GM23338 (cell line): ENCODE measurements at regions not wholly inside any gene's neighbourhood (a gene's known extent, or its start where the extent isn't known, plus 50 kb on each side); places are given as distances from the start of the nearest gene placed in this dataset.

Source experiments
- ATAC-seq: fragments of 200-7000 bp; cut with Tn5 transposase; 3 replicates; pipeline ENCODE4 v1.9.1; 2020
- DNase-seq: peaks from one replicate; pipeline ENCODE4 v3.0.0-alpha.2; 2015; ENCODE audit warnings: low spot score
- H2AFZ ChIP-seq: fragments of 200-600 bp; sonication (generic); 2 replicates; pipeline ENCODE4 v1.8.0; 2016; ENCODE audit warnings: antibody characterized with exemption, mild to moderate bottlenecking, moderate library complexity
- H3F3A ChIP-seq: fragments of 200-600 bp; sonication (generic); replicated peaks from 2 replicates; pipeline ENCODE4 v1.8.0; 2017; ENCODE audit warnings: antibody characterized with exemption, mixed run types, low read depth
- H3K27ac ChIP-seq: fragments of 200-600 bp; sonication (generic); 2 replicates; pipeline ENCODE4 v1.6.1; 2016; ENCODE audit warnings: low read depth
- H3K27me3 ChIP-seq: fragments of 200-600 bp; sonication (generic); 2 replicates; pipeline ENCODE4 v1.8.0; 2016; ENCODE audit warnings: mild to moderate bottlenecking, mixed run types, moderate library complexity; ENCODE audit not compliant: insufficient read depth
- H3K36me3 ChIP-seq: fragments of 200-600 bp; sonication (generic); 2 replicates; pipeline ENCODE4 v1.8.0; 2016; ENCODE audit warnings: mild to moderate bottlenecking; ENCODE audit not compliant: insufficient read depth
- H3K4me1 ChIP-seq: fragments of 200-600 bp; sonication (generic); 2 replicates; pipeline ENCODE4 v1.8.0; 2016; ENCODE audit warnings: mild to moderate bottlenecking, moderate library complexity; ENCODE audit not compliant: insufficient read depth
- H3K4me2 ChIP-seq: fragments of 200-600 bp; sonication (generic); 2 replicates; pipeline ENCODE4 v1.7.1; 2017; ENCODE audit warnings: mixed run types
- H3K4me3 ChIP-seq: fragments of 200-600 bp; sonication (generic); 2 replicates; pipeline ENCODE4 v1.6.1; 2016; ENCODE audit warnings: mixed run types
- H3K79me2 ChIP-seq: fragments of 200-600 bp; sonication (generic); replicated peaks from 2 replicates; pipeline ENCODE4 v1.8.0; 2017; ENCODE audit warnings: mild to moderate bottlenecking; ENCODE audit not compliant: insufficient read depth
- H3K9me2 ChIP-seq: fragments of 200-600 bp; sonication (generic); 2 replicates; pipeline ENCODE4 v1.8.0; 2017; ENCODE audit not compliant: insufficient read depth
- H4K20me1 ChIP-seq: fragments of 200-600 bp; sonication (generic); replicated peaks from 2 replicates; pipeline ENCODE4 v1.8.0; 2017; ENCODE audit warnings: mild to moderate bottlenecking; ENCODE audit not compliant: insufficient read depth
- H3K27ac Mint-ChIP-seq: 2 replicates; pipeline ENCODE4 v1.8.0; 2020; ENCODE audit warnings: inconsistent platforms, mild to moderate bottlenecking, moderate library complexity, mixed read lengths
- H3K27me3 Mint-ChIP-seq: 3 replicates; pipeline ENCODE4 v1.8.0; 2022; ENCODE audit warnings: low read depth, mild to moderate bottlenecking, moderate library complexity, mixed read lengths, inconsistent platforms; ENCODE audit not compliant: insufficient read depth, poor library complexity
- H3K36me3 Mint-ChIP-seq: 3 replicates; pipeline ENCODE4 v1.8.0; 2021; ENCODE audit warnings: low read depth, mild to moderate bottlenecking, inconsistent platforms, moderate library complexity, mixed read lengths
- H3K4me1 Mint-ChIP-seq: 3 replicates; pipeline ENCODE4 v1.8.0; 2020; ENCODE audit warnings: mild to moderate bottlenecking, inconsistent platforms, mixed read lengths
- H3K4me3 Mint-ChIP-seq: 3 replicates; pipeline ENCODE4 v1.8.0; 2021; ENCODE audit warnings: moderate library complexity, mild to moderate bottlenecking, inconsistent platforms, mixed read lengths
- H3K9me3 Mint-ChIP-seq: 3 replicates; pipeline ENCODE4 v1.8.0; 2020; ENCODE audit warnings: moderate library complexity, mild to moderate bottlenecking, inconsistent platforms, mixed read lengths
- CREB1 ChIP-seq: fragments of 250-450 bp; sonication (Bioruptor Pico); IDR thresholded peaks from 2 replicates; pipeline ENCODE4 v1.5.0; 2020; ENCODE audit warnings: low read depth, mild to moderate bottlenecking, moderate library complexity
- EZH2 ChIP-seq: fragments of 200-600 bp; sonication (generic); IDR thresholded peaks from one replicate; pipeline ENCODE4 v1.8.0; 2017; ENCODE audit warnings: antibody characterized with exemption, mild to moderate bottlenecking, low read depth; ENCODE audit not compliant: unreplicated experiment
- EZH2phosphoT487 ChIP-seq: fragments of 200-600 bp; sonication (generic); IDR thresholded peaks from one replicate; pipeline ENCODE4 v1.8.1; 2018; ENCODE audit warnings: antibody characterized with exemption; ENCODE audit not compliant: unreplicated experiment
- JUNB ChIP-seq: IDR thresholded peaks from one replicate; pipeline ENCODE4 v1.6.1; 2016; ENCODE audit warnings: antibody characterized with exemption; ENCODE audit not compliant: unreplicated experiment
- NANOG ChIP-seq: IDR thresholded peaks from 2 replicates; pipeline ENCODE4 v1.6.1; 2016; ENCODE audit warnings: antibody characterized with exemption, borderline replicate concordance
- POLR2AphosphoS5 ChIP-seq: IDR thresholded peaks from 2 replicates; pipeline ENCODE4 v1.6.1; 2016; ENCODE audit warnings: antibody characterized with exemption, low read depth
- ZNF114 ChIP-seq: fragments of 250-450 bp; sonication (Bioruptor Pico); IDR thresholded peaks from 2 replicates; pipeline ENCODE4 v1.5.0; 2020; ENCODE audit warnings: mild to moderate bottlenecking, moderate library complexity
- ZNF331 ChIP-seq: fragments of 250-450 bp; sonication (Bioruptor Pico); IDR thresholded peaks from 2 replicates; pipeline ENCODE4 v1.5.0; 2020; ENCODE audit warnings: low read depth, mild to moderate bottlenecking, moderate library complexity
- TF ChIP-seq, protein P1 (sequence below), 2 experiments: fragments of 200-600 bp in 1 of 2; sonication (generic) in 1 of 2; conservative IDR thresholded peaks; 2 replicates each; pipeline versions ENCODE4 v1.5.1 to v1.6.1; 2016 to 2017; ENCODE audit warnings: antibody characterized with exemption in 2 of 2, low read depth in 2 of 2, mild to moderate bottlenecking in 2 of 2, moderate library complexity in 1 of 2
- TF ChIP-seq, protein P2 (sequence below): IDR thresholded peaks from 2 replicates; pipeline ENCODE4 v1.6.1; 2016; ENCODE audit warnings: antibody characterized with exemption
- TF ChIP-seq, protein P3 (sequence below): fragments of 250-450 bp; sonication (Bioruptor Pico); IDR thresholded peaks from 2 replicates; pipeline ENCODE4 v1.5.0; 2020; ENCODE audit warnings: mild to moderate bottlenecking, moderate library complexity
- TF ChIP-seq, protein P4 (sequence below): IDR thresholded peaks from one replicate; pipeline ENCODE4 v1.6.1; 2018; ENCODE audit warnings: antibody characterized with exemption; ENCODE audit not compliant: unreplicated experiment

DNA sequence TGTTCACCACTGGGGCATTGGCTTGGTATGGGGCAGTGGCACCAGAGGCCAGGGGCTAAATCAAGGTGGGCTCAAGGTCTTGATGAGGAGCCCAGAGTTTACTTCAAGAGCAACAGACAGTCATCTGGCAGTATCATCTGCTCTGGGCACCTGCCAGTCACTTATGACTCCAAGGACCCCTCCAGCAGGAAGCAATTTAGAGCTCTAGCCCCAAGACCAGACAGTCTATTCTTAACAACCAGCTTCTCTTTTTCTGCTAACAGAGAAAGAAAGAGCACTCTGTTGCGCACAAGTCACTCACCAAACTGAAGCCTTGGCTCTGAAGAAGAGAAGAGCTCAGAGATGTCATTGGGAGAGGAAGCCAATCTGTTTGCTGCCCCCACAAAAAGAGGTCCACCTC is 309.2 kb downstream of the HS3ST1 start (continued):
- TF ChIP-seq CREB1 (CRISPR knock-in tag) (no peak), JUNB (no peak), POLR2AphosphoS5 (no peak), NANOG (no peak), EZH2phosphoT487 (no peak), ZNF114 (CRISPR knock-in tag) (no peak)
- TF ChIP-seq, protein P1, sequence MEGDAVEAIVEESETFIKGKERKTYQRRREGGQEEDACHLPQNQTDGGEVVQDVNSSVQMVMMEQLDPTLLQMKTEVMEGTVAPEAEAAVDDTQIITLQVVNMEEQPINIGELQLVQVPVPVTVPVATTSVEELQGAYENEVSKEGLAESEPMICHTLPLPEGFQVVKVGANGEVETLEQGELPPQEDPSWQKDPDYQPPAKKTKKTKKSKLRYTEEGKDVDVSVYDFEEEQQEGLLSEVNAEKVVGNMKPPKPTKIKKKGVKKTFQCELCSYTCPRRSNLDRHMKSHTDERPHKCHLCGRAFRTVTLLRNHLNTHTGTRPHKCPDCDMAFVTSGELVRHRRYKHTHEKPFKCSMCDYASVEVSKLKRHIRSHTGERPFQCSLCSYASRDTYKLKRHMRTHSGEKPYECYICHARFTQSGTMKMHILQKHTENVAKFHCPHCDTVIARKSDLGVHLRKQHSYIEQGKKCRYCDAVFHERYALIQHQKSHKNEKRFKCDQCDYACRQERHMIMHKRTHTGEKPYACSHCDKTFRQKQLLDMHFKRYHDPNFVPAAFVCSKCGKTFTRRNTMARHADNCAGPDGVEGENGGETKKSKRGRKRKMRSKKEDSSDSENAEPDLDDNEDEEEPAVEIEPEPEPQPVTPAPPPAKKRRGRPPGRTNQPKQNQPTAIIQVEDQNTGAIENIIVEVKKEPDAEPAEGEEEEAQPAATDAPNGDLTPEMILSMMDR (conservative IDR thresholded peaks at IDR 0.05; ENCODE audit: low read depth in 2 of 2) = no peak
- TF ChIP-seq, protein P2, sequence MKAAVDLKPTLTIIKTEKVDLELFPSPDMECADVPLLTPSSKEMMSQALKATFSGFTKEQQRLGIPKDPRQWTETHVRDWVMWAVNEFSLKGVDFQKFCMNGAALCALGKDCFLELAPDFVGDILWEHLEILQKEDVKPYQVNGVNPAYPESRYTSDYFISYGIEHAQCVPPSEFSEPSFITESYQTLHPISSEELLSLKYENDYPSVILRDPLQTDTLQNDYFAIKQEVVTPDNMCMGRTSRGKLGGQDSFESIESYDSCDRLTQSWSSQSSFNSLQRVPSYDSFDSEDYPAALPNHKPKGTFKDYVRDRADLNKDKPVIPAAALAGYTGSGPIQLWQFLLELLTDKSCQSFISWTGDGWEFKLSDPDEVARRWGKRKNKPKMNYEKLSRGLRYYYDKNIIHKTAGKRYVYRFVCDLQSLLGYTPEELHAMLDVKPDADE = no peak

DNA sequence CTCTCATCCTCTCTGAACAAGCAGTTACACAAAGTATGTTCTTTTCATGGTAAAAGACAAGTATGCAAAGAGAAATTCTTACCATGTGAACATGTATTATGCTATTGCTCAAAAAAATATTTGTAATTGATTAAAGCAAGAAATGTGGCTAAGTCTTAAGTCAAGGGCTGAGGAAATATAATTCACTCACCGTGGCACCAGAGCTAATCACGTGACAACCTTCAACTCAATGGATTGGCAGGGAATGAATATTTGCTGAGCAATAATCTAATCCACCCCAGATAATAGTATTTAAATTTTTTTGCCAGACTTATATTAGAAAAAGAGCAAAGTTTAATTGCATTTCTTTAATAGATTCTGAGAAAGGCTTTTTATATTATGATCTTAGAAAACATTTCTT is 310.2 kb downstream of the HS3ST1 start:
- ATAC-seq = no peak
- Mint-ChIP-seq H3K27me3 (no peaks in the 10 kb centered on the region), H3K36me3 (no peaks in the 10 kb centered on the region), H3K4me3 (no peak overlapping the region), H3K9me3 (peaks cover 4% of the 10 kb centered on the region; the same call in 2 of the 3 replicates), H3K4me1 (peaks cover 8% of the 10 kb centered on the region), H3K27ac (no peak overlapping the region)
- H2AFZ ChIP-seq = no peak overlapping the region
- H3F3A ChIP-seq = no peaks in the 10 kb centered on the region
- no peak overlapping the region for H3K4me3 ChIP-seq
- no peak overlapping the region for H3K27ac ChIP-seq
- H4K20me1 ChIP-seq = no peaks in the 10 kb centered on the region
- H3K4me2 ChIP-seq = no peak overlapping the region
- H3K27me3 ChIP-seq = no peaks in the 10 kb centered on the region
- no peaks in the 10 kb centered on the region for H3K79me2 ChIP-seq
- H3K9me2 ChIP-seq = 0 out of 2 replicates have a peak, but pooled peaks cover 2% of the 10 kb centered on the region
- peaks cover 7% of the 10 kb centered on the region for H3K4me1 ChIP-seq
- DNase-seq = no peak
- no peaks in the 10 kb centered on the region for H3K36me3 ChIP-seq
- TF ChIP-seq ZNF114 (CRISPR knock-in tag) = no peak
- TF ChIP-seq EZH2 = no peak
- TF ChIP-seq, protein P3, sequence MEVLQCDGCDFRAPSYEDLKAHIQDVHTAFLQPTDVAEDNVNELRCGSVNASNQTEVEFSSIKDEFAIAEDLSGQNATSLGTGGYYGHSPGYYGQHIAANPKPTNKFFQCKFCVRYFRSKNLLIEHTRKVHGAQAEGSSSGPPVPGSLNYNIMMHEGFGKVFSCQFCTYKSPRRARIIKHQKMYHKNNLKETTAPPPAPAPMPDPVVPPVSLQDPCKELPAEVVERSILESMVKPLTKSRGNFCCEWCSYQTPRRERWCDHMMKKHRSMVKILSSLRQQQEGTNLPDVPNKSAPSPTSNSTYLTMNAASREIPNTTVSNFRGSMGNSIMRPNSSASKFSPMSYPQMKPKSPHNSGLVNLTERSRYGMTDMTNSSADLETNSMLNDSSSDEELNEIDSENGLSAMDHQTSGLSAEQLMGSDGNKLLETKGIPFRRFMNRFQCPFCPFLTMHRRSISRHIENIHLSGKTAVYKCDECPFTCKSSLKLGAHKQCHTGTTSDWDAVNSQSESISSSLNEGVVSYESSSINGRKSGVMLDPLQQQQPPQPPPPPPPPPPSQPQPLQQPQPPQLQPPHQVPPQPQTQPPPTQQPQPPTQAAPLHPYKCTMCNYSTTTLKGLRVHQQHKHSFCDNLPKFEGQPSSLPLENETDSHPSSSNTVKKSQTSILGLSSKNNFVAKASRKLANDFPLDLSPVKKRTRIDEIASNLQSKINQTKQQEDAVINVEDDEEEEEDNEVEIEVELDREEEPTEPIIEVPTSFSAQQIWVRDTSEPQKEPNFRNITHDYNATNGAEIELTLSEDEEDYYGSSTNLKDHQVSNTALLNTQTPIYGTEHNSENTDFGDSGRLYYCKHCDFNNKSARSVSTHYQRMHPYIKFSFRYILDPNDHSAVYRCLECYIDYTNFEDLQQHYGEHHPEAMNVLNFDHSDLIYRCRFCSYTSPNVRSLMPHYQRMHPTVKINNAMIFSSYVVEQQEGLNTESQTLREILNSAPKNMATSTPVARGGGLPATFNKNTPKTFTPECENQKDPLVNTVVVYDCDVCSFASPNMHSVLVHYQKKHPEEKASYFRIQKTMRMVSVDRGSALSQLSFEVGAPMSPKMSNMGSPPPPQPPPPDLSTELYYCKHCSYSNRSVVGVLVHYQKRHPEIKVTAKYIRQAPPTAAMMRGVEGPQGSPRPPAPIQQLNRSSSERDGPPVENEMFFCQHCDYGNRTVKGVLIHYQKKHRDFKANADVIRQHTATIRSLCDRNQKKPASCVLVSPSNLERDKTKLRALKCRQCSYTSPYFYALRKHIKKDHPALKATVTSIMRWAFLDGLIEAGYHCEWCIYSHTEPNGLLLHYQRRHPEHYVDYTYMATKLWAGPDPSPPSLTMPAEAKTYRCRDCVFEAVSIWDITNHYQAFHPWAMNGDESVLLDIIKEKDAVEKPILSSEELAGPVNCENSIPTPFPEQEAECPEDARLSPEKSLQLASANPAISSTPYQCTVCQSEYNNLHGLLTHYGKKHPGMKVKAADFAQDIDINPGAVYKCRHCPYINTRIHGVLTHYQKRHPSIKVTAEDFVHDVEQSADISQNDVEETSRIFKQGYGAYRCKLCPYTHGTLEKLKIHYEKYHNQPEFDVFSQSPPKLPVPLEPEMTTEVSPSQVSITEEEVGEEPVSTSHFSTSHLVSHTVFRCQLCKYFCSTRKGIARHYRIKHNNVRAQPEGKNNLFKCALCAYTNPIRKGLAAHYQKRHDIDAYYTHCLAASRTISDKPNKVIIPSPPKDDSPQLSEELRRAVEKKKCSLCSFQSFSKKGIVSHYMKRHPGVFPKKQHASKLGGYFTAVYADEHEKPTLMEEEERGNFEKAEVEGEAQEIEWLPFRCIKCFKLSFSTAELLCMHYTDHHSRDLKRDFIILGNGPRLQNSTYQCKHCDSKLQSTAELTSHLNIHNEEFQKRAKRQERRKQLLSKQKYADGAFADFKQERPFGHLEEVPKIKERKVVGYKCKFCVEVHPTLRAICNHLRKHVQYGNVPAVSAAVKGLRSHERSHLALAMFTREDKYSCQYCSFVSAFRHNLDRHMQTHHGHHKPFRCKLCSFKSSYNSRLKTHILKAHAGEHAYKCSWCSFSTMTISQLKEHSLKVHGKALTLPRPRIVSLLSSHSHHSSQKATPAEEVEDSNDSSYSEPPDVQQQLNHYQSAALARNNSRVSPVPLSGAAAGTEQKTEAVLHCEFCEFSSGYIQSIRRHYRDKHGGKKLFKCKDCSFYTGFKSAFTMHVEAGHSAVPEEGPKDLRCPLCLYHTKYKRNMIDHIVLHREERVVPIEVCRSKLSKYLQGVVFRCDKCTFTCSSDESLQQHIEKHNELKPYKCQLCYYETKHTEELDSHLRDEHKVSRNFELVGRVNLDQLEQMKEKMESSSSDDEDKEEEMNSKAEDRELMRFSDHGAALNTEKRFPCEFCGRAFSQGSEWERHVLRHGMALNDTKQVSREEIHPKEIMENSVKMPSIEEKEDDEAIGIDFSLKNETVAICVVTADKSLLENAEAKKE (CRISPR knock-in tag) = no peak
- no peak for TF ChIP-seq ZNF331 (CRISPR knock-in tag)
- TF ChIP-seq CREB1 (CRISPR knock-in tag) = no peak
- no peak for TF ChIP-seq JUNB
- no peak for TF ChIP-seq NANOG
- TF ChIP-seq EZH2phosphoT487 = no peak
- TF ChIP-seq, protein P4, sequence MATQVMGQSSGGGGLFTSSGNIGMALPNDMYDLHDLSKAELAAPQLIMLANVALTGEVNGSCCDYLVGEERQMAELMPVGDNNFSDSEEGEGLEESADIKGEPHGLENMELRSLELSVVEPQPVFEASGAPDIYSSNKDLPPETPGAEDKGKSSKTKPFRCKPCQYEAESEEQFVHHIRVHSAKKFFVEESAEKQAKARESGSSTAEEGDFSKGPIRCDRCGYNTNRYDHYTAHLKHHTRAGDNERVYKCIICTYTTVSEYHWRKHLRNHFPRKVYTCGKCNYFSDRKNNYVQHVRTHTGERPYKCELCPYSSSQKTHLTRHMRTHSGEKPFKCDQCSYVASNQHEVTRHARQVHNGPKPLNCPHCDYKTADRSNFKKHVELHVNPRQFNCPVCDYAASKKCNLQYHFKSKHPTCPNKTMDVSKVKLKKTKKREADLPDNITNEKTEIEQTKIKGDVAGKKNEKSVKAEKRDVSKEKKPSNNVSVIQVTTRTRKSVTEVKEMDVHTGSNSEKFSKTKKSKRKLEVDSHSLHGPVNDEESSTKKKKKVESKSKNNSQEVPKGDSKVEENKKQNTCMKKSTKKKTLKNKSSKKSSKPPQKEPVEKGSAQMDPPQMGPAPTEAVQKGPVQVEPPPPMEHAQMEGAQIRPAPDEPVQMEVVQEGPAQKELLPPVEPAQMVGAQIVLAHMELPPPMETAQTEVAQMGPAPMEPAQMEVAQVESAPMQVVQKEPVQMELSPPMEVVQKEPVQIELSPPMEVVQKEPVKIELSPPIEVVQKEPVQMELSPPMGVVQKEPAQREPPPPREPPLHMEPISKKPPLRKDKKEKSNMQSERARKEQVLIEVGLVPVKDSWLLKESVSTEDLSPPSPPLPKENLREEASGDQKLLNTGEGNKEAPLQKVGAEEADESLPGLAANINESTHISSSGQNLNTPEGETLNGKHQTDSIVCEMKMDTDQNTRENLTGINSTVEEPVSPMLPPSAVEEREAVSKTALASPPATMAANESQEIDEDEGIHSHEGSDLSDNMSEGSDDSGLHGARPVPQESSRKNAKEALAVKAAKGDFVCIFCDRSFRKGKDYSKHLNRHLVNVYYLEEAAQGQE = no peak
- no peak for TF ChIP-seq POLR2AphosphoS5
